GM03348 (cell line): ENCODE measurements at regions not wholly inside any gene's neighbourhood (a gene's known extent, or its start where the extent isn't known, plus 50 kb on each side); places are given as distances from the start of the nearest gene placed in this dataset.

Experiments
- DNase-seq: peaks from one replicate; pipeline ENCODE4 v3.0.0; 2012; ENCODE audit warnings: low spot score

- no peak for DNase-seq
Measured at GRCh38 chr2:196530910-196531309, 108.6 kb upstream of the CCDC150 start.

DNA sequence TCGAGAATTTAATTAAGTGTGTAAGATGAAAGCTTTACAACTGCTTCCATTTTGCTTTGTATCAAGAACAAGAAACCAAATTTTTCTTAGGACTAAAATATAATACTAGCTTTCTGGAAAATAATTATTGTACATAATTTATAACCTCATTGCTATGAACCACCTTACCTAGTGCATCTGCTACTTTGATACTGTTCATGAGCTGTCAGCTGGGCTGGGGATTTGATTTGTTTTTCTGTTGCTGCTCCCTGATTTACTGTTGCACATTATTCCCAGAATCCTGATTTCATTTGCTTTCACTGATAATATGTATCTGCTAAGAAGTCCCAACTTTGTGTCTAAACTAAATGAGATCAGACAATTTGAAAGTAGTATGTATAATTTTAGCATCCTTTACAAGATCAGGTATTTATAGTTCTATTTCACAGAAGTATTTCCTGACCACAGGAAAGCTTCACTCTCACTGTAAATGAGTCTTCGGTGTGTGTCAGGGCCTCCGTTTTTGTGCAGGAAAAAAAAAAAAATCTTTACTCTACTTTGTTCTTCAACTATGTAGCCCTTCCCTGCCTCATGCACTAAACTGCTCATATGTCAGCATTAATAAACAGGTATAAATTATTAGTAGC lies 105.6 kb upstream of the CCDC150 start:
- DNase-seq = no peak

DNA sequence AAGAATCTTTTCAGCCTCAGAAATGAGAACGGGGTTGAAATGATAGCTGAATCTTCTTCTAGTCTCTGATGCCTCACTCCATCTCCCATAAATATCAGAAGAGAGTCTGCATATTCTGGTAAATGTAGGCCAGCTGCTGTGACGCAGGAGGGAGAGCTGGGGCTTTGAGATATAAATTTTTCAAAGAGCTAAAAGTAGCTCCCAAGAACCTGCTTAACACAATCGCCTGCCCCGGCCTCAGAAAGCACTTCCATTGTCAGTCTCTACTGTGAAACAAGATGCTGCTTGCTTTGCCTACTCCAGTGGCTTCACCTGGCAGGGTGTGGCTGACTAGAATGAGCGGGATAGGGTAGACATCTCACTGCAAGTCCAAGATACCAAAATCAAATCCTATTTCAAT lies 105.0 kb upstream of the CCDC150 start:
- DNase-seq = no peak

DNA sequence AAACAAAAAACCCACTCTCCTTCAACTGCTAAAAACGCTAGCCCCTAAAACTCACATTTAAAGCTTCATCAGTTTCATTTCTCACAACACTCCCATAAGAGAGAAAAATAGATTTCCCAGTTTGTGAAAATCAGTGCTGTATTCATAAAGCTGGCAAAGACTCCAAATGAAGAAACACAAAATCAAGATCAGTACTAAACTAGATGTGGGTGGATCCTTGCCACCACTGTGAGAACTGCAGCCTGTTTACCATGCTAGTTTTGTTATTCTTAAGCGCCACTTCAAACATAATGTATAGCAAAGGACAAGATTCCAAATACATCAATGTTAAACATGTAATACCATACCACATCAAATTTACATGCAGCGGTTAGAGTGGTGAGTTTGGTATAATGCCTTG lies 104.5 kb upstream of the CCDC150 start:
- no peak for DNase-seq

- no peak for DNase-seq
Measured at GRCh38 chr2:196535742-196536141, 103.8 kb upstream of the CCDC150 start.

DNA sequence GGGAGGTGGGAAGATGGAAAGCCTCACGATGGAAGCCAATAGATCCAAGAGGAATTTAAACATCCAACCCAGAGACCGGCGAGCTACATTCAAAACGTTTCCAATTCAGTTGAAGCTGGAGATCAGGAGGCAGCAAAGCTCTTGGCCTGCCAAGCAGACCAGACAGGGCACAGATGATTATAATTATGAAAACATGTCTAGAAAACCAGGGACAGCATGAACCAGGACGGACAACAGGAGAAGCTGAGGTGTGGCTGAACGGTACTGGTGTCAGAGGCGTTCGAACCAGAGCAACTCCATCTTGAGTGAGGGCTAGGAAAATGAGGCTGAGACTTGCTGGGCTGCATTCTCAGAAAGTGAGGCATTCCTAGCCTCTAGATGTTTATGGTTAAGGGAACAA lies 102.2 kb upstream of the CCDC150 start:
- DNase-seq = no peak

- no peak for DNase-seq
Measured at GRCh38 chr2:196538189-196538588, 101.3 kb upstream of the CCDC150 start.

GRCh38 chr2:196538646-196539045 lies 100.9 kb upstream of the CCDC150 start:
- no peak for DNase-seq

DNA sequence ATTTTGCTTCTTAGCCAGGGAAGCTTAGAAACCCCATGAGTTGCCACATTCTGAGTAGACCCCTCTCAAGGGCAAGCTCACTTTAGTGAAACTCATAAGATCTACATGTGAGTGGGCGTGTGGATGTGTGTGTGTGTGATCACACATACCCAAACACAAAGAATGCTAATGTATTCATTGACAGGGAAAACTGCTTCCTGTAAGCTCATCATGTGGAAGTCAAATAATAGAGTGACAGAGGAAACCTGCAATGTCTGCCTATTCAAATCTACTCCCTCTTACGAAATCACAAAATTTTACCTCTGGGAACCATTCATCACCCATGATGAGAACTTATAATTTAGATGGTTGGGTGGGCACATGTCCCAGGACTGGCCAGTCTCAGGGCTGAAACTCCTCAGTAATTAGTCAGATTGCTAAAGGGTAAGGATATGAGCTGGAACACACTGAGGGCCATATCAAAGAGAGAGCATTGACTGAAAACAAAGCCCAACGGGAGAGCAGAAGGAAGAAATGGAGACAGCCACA lies 94.5 kb upstream of the CCDC150 start:
- peak; percentile 5 for DNase-seq

DNA sequence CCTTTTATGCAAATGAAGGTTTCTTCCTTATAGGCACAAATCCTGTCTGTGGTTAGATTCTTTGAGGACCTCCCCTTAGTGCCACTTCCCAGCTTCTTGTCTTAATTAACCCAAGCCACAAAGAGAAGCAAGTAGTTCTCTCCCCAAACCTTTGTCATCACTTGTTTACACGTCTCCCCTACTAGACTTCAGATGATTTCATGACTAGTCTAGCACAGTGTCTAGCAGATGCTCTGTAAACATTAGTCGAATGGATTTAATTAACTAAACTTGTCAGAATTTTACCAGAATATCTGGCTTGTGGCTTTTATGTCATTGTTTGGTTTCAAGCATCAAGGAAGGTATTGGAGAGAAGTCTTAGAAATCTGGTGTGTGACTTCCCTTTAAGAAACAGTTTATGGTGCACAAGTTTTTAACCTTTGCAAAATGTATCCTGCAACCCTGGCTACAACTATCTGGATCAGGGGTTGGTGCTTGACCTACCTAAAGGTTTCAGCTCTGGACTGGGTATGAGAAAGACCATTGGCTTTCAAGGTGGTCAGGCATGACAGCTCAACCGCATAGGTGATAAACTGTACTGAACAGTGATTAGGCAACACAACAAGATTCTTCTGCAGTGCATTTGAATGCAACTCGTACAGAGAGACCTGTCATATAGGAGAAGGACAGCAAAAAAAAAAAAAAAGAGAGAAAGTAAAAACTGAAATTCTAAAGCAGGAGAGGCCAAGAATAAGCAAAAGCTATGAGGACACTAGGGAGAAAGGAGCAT lies 93.2 kb upstream of the CCDC150 start:
- no peak for DNase-seq

GRCh38 chr2:196549052-196549451 lies 90.5 kb upstream of the CCDC150 start:
- no peak for DNase-seq

DNA sequence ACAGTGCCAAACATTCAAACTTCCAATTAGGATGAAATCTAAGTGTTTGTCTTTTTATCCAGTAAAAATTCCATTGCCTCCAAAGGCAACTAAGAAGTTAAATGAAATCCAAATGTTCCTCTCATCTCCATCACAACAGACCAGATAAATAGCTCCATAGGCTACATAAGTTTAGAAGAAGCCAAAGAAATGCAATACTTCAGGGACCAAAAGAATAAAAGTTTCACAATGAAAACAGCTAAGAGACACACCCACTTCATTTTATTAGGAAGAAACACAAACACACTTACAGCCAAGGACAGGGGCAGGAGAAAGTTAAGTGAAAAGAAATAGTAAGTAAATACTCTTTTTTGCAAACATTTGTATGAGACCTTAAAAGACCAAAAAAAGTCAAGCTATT lies 88.5 kb upstream of the CCDC150 start:
- DNase-seq = peak; percentile 15

DNA sequence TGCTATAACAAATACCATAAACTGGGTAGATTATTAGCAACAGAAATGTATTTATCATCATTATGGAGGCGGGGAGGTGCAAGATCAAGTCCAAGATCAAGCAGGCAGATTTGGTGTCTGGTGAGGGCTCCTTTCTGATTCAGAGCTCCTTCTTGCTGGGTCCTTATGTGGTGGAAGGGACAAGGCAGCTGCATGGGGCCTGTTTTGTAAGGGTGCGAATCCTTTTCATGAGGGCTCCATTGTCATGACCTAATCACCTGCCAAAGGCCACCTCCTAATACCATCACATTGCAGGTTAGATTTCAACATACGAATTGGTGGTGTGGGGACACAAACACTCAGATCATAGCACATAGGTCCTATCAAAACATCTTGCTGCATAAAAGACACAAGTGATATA lies 84.4 kb upstream of the CCDC150 start:
- DNase-seq = no peak

- DNase-seq = no peak
Measured at GRCh38 chr2:196555726-196556125, 83.8 kb upstream of the CCDC150 start.

DNA sequence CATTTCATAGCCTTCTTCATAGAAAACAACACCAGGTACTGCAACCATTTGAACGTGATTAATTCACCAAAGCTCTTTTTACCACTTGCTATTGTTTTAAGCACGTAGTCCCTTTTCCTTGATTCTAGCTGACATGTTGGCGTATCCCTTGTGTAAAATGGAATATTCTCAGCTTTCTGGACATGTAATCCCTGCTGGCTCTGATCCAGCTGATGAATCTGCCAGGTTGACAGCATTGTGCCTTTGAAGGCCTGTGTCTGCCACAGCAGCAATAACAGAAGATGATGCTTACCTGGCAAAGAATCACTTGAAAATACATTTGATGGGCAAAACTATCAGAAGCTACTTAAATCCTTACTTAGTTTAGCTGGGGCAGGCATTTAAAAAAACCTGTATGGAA lies 81.0 kb upstream of the CCDC150 start:
- no peak for DNase-seq

DNA sequence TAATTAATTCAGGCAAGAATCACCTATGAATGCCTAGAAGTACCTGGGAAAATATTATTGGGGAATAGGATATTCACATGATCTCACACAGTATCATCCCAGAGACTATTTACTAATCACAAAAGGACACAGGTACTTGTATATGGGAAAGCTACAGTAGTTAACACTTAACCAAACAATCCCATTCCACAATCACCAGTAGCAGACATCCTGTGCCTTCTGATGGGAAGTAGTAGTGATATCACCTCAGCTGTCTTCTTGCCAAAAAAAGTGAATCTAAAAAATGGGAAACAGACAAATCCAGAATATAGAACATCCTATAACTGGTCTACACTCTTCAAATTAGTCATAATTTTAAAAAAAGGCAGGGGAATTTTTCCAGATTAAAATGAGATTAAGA lies 75.6 kb upstream of the CCDC150 start:
- no peak for DNase-seq

- peak; percentile 13 for DNase-seq
Measured at GRCh38 chr2:196565106-196565765, 74.3 kb upstream of the CCDC150 start.

- no peak for DNase-seq
Measured at GRCh38 chr2:196565982-196566381, 73.5 kb upstream of the CCDC150 start.

DNA sequence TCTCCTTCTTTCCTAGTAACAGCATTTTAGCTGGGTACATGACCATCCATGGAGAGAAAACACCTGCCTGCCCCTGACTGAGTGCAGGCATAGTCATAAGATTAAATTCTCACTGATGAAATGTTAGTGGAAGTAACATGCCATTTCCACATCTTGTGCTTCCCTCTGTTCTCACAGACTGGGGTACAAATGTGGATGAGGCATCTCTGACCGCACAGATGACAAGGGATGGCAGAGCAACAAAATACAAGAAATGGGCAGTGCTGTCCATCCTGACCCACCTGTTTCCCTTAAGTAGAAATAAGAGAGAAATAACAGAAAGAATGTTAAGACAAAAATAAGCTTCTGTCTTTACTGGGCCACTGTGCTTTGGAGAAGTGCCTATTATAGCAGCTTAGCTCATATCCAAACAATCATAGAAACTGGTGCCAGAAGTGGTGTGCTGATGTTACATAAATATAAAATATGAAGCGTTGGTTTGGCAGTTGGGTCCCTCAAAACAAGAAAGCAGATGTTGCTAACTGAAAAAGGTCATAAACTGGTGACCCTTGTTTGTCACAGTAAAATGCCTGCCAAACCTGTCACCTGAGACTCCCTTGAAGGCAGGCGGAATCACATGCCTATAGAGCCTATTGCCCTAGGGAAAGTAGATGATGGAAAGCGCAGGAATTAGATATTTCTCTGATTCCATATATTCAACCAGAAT lies 72.4 kb upstream of the CCDC150 start:
- DNase-seq = peak; percentile 35

DNA sequence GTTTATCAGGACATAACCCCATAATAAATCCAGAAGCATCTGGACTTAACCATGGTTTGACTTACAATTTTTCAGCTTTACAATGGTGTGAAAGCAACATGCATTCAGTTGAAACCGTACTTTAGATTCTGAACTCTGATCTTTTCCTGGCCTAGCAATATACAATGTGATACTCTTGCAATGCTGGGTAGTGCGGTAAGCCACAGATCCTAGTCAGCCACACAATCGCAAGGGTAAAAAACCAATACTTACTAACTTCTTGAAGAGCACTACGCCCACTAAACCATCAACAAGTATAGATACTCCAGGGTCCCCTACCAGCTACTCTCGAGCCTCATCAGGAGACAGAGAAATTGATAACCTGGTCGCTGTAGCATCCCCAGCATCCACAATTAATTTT lies 71.0 kb upstream of the CCDC150 start:
- no peak for DNase-seq

GRCh38 chr2:196584903-196585302 lies 54.6 kb upstream of the CCDC150 start:
- no peak for DNase-seq

DNA sequence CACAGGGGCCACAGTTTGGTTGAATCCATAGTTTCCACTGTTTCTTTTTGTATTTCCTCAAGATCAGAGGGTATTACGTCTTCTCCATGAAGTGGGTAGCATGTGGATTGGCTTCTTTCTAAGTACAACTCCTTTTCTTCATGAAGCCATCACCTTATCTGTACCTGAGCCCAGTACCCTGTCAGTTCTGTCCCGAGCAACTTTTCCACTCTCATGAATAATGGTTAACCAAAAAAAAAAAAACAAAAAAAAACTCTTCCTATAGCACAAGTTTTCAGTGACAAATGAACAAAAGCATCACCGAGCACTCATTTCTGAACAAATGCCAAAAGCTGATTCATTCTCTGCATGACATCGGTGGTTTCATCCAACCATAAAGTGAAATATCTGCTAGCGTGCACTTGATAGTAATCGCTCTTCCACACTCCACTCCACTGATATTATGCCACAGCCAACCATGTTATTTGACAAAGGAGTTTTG lies 53.0 kb upstream of the CCDC150 start:
- DNase-seq = peak; percentile 62
